Loucy (cell line): ENCODE measurements at regions not wholly inside any gene's neighbourhood (a gene's known extent, or its start where the extent isn't known, plus 50 kb on each side); places are given as distances from the start of the nearest gene placed in this dataset.

Source experiments
- H2AFZ ChIP-seq: fragments of 200-600 bp; sonication (generic); 2 replicates; pipeline ENCODE4 v1.6.0; 2016; ENCODE audit warnings: antibody characterized with exemption, mild to moderate bottlenecking, low read length, moderate library complexity
- H3F3A ChIP-seq: fragments of 200-600 bp; 2 replicates; pipeline ENCODE4 v1.6.0; 2016; ENCODE audit warnings: antibody characterized with exemption, low read depth, mild to moderate bottlenecking
- H3K27me3 ChIP-seq: fragments of 200-600 bp; sonication (generic); 2 replicates; pipeline ENCODE4 v1.6.1; 2014; ENCODE audit warnings: low read length, mild to moderate bottlenecking; ENCODE audit not compliant: insufficient read depth, poor library complexity, severe bottlenecking
- H3K36me3 ChIP-seq: fragments of 200-600 bp; sonication (generic); 2 replicates; pipeline ENCODE4 v1.6.1; 2016; ENCODE audit warnings: low read length; ENCODE audit not compliant: insufficient read depth
- H3K4me1 ChIP-seq: fragments of 200-600 bp; sonication (generic); 2 replicates; pipeline ENCODE4 v1.5.1; 2014; ENCODE audit warnings: low read length, mild to moderate bottlenecking; ENCODE audit not compliant: insufficient read depth, poor library complexity, severe bottlenecking
- H3K4me2 ChIP-seq: fragments of 200-600 bp; sonication (generic); 2 replicates; pipeline ENCODE4 v1.6.0; 2014; ENCODE audit warnings: antibody characterized with exemption, low read length, low read depth, mild to moderate bottlenecking; ENCODE audit not compliant: poor library complexity, severe bottlenecking
- H3K4me3 ChIP-seq: fragments of 200-600 bp; sonication (generic); 2 replicates; pipeline ENCODE4 v1.5.1; 2014; ENCODE audit warnings: low read length, mild to moderate bottlenecking, mixed read lengths; ENCODE audit not compliant: poor library complexity, severe bottlenecking
- H3K79me2 ChIP-seq: fragments of 200-600 bp; sonication (generic); 2 replicates; pipeline ENCODE4 v1.6.1; 2014; ENCODE audit warnings: low read length; ENCODE audit not compliant: insufficient read depth
- H3K9ac ChIP-seq: fragments of 200-600 bp; sonication (generic); 2 replicates; pipeline ENCODE4 v1.6.0; 2014; ENCODE audit warnings: mild to moderate bottlenecking, low read depth, low read length, moderate library complexity; ENCODE audit not compliant: poor library complexity, severe bottlenecking
- H3K9me2 ChIP-seq: fragments of 200-600 bp; sonication (generic); replicated peaks from 2 replicates; pipeline ENCODE4 v1.6.1; 2016; ENCODE audit warnings: low read depth, low read length, mixed read lengths
- H3K9me3 ChIP-seq: fragments of 200-600 bp; sonication (generic); 2 replicates; pipeline ENCODE4 v1.6.1; 2014; ENCODE audit warnings: mild to moderate bottlenecking, antibody characterized with exemption, low read length, low read depth; ENCODE audit not compliant: insufficient read depth
- H4K20me1 ChIP-seq: fragments of 200-600 bp; sonication (generic); 2 replicates; pipeline ENCODE4 v1.6.0; 2014; ENCODE audit warnings: antibody characterized with exemption, low read length, mild to moderate bottlenecking; ENCODE audit not compliant: insufficient read depth, poor library complexity, severe bottlenecking
- CTCF ChIP-seq: fragments of 200-600 bp; sonication (generic); conservative IDR thresholded peaks from 2 replicates; pipeline ENCODE4 v1.5.1; 2014; ENCODE audit warnings: mild to moderate bottlenecking, antibody characterized with exemption, low read length
- EZH2phosphoT487 ChIP-seq: fragments of 200-600 bp; IDR thresholded peaks from 2 replicates; pipeline ENCODE4 v1.6.1; 2018; ENCODE audit warnings: antibody characterized with exemption, mild to moderate bottlenecking, moderate library complexity, borderline replicate concordance

GRCh38 chr14:76696791-76697190, 64.5 kb upstream of the VASH1 start:
- Histone ChIP-seq H4K20me1 (no peaks in the 10 kb centered on the region), H3K27me3 (peaks cover 4% of the 10 kb centered on the region), H3K9me3 (no peaks in the 10 kb centered on the region), H3K4me3 (no peak overlapping the region), H3K9ac (no peak overlapping the region), H3K4me1 (peaks cover 5% of the 10 kb centered on the region), H3K4me2 (no peak overlapping the region), H3K36me3 (no peaks in the 10 kb centered on the region), H2AFZ (no peak overlapping the region), H3F3A (no peaks in the 10 kb centered on the region), H3K79me2 (no peaks in the 10 kb centered on the region), H3K9me2 (no peaks in the 10 kb centered on the region)
- no peak for TF ChIP-seq EZH2phosphoT487
- no peak for TF ChIP-seq CTCF

GRCh38 chr14:76697246-76697905, 63.9 kb upstream of the VASH1 start:
- Histone ChIP-seq H2AFZ (no peak overlapping the region), H3K79me2 (no peaks in the 10 kb centered on the region), H3K4me3 (no peak overlapping the region), H3K9ac (no peak overlapping the region), H4K20me1 (no peaks in the 10 kb centered on the region), H3K27me3 (peaks cover 4% of the 10 kb centered on the region), H3K4me2 (no peak overlapping the region), H3F3A (no peaks in the 10 kb centered on the region), H3K4me1 (peaks cover 5% of the 10 kb centered on the region), H3K9me3 (no peaks in the 10 kb centered on the region), H3K9me2 (no peaks in the 10 kb centered on the region), H3K36me3 (no peaks in the 10 kb centered on the region)
- TF ChIP-seq CTCF (no peak), EZH2phosphoT487 (no peak)

DNA sequence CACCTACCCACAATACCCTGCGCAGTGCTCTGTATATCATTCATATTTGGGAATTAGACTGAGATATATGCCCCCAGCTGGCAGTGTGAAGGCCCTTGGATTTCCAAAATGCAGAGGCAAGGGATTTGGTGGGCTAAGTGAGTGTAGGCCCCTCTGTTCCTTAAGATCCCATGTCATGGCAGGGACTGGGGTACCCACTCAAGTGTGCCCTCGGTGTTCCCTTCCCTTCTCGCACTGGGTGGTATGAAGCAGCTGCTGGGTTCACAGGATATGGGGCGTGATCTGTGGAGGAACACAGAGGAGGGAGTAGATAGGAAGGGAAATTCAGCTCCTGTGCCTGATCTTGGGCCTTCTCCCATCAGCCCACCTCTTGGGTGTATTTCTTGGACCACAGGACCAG, 63.1 kb upstream of the VASH1 start:
- no peaks in the 10 kb centered on the region for H3K9me2 ChIP-seq
- H3K27me3 ChIP-seq, result peaks cover 4% of the 10 kb centered on the region
- no peaks in the 10 kb centered on the region for H3K36me3 ChIP-seq
- H3F3A ChIP-seq, result no peaks in the 10 kb centered on the region
- H3K79me2 ChIP-seq, result no peaks in the 10 kb centered on the region
- no peak overlapping the region for H3K9ac ChIP-seq
- peaks cover 5% of the 10 kb centered on the region for H3K4me1 ChIP-seq
- H4K20me1 ChIP-seq, result no peaks in the 10 kb centered on the region
- TF ChIP-seq CTCF (no peak), EZH2phosphoT487 (no peak)
- H3K4me3 ChIP-seq, result no peak overlapping the region
- no peaks in the 10 kb centered on the region for H3K9me3 ChIP-seq
- no peak overlapping the region for H2AFZ ChIP-seq
- H3K4me2 ChIP-seq, result no peak overlapping the region
